ENCODE measurements at regions not wholly inside any gene's neighbourhood (a gene's known extent, or its start where the extent isn't known, plus 50 kb on each side); places are given as distances from the start of the nearest gene placed in this dataset.

- Histone ChIP-seq H2BK5ac (ENCODE audit: low read length) (no peak overlapping the region), H3K27me3 (ENCODE audit: insufficient read depth, low read length, poor library complexity) (no peaks in the 10 kb centered on the region), H3K4me1 (ENCODE audit: control insufficient read depth, low read depth, low read length) (no peaks in the 10 kb centered on the region), H2BK120ac (ENCODE audit: low read depth, low read length) (no peak overlapping the region), H3K79me1 (ENCODE audit: low read length) (no peaks in the 10 kb centered on the region), H3K27ac (ENCODE audit: low read depth, low read length) (no peak overlapping the region), H3K4ac (ENCODE audit: low read depth, low read length) (no peak overlapping the region), H3K4me3 (ENCODE audit: low read length) (no peak overlapping the region), H4K5ac (ENCODE audit: low read length) (no peak overlapping the region), H3K36me3 (ENCODE audit: control insufficient read depth, insufficient read depth, low read length) (no peaks in the 10 kb centered on the region), H3K4me2 (ENCODE audit: low read length) (no peak overlapping the region), H2AK5ac (ENCODE audit: low read length) (no peak overlapping the region), H3K56ac (ENCODE audit: low read length) (no peak overlapping the region), H3K18ac (ENCODE audit: low read length) (no peak overlapping the region), H3K23ac (ENCODE audit: low read length) (no peak overlapping the region), H4K8ac (ENCODE audit: low read depth, low read length) (no peak overlapping the region), H3K79me2 (ENCODE audit: control insufficient read depth, insufficient read depth, low read length) (no peaks in the 10 kb centered on the region), H2BK15ac (replicated peaks; ENCODE audit: low read depth) (no peak overlapping the region), H3K9ac (ENCODE audit: low read length) (no peak overlapping the region)
- peak; percentile 25 for DNase-seq
- no CpG with 5 or more reads among the region's 9 CpGs for WGBS (ENCODE audit: extremely low coverage, insufficient coverage, low lambda C conversion rate)
Measured at GRCh38 chr2:111617299-111618225, 266.4 kb downstream of the ANAPC1 start.

- no CpG with 5 or more reads among the region's 16 CpGs for WGBS (ENCODE audit: extremely low coverage, insufficient coverage, low lambda C conversion rate)
- no peak for DNase-seq
Measured at GRCh38 chr2:111618226-111618977, 265.6 kb downstream of the ANAPC1 start.

GRCh38 chr2:111618978-111619902 lies 264.8 kb downstream of the ANAPC1 start:
- H3K18ac ChIP-seq (ENCODE audit: low read length): no peak overlapping the region
- H3K79me2 ChIP-seq (ENCODE audit: control insufficient read depth, insufficient read depth, low read length): no peaks in the 10 kb centered on the region
- H3K9ac ChIP-seq (ENCODE audit: low read length): no peak overlapping the region
- no peaks in the 10 kb centered on the region for H3K79me1 ChIP-seq (ENCODE audit: low read length)
- H2AK5ac ChIP-seq (ENCODE audit: low read length): no peak overlapping the region
- no peak overlapping the region for H4K5ac ChIP-seq (ENCODE audit: low read length)
- H2BK15ac ChIP-seq (replicated peaks; ENCODE audit: low read depth): no peak overlapping the region
- no peak overlapping the region for H4K8ac ChIP-seq (ENCODE audit: low read depth, low read length)
- no peak overlapping the region for H2BK5ac ChIP-seq (ENCODE audit: low read length)
- WGBS (ENCODE audit: extremely low coverage, insufficient coverage, low lambda C conversion rate): no CpG with 5 or more reads among the region's 11 CpGs
- no peak overlapping the region for H2BK120ac ChIP-seq (ENCODE audit: low read depth, low read length)
- H3K56ac ChIP-seq (ENCODE audit: low read length): no peak overlapping the region
- no peak overlapping the region for H3K23ac ChIP-seq (ENCODE audit: low read length)
- no peak overlapping the region for H3K27ac ChIP-seq (ENCODE audit: low read depth, low read length)
- H3K36me3 ChIP-seq (ENCODE audit: control insufficient read depth, insufficient read depth, low read length): no peaks in the 10 kb centered on the region
- no peak overlapping the region for H3K4ac ChIP-seq (ENCODE audit: low read depth, low read length)
- H3K4me2 ChIP-seq (ENCODE audit: low read length): no peak overlapping the region
- no peaks in the 10 kb centered on the region for H3K27me3 ChIP-seq (ENCODE audit: insufficient read depth, low read length, poor library complexity)
- H3K4me3 ChIP-seq (ENCODE audit: low read length): no peak overlapping the region
- peak; percentile 32 for DNase-seq
- no peaks in the 10 kb centered on the region for H3K4me1 ChIP-seq (ENCODE audit: control insufficient read depth, low read depth, low read length)

More at GRCh38 chr2:111618226-111618977, 265.6 kb downstream of the ANAPC1 start:
- Histone ChIP-seq H3K79me2 (ENCODE audit: control insufficient read depth, insufficient read depth, low read length) (no peaks in the 10 kb centered on the region), H3K18ac (ENCODE audit: low read length) (no peak overlapping the region), H3K9ac (ENCODE audit: low read length) (no peak overlapping the region), H2AK5ac (ENCODE audit: low read length) (no peak overlapping the region), H3K4me1 (ENCODE audit: control insufficient read depth, low read depth, low read length) (no peaks in the 10 kb centered on the region), H3K4me3 (ENCODE audit: low read length) (no peak overlapping the region), H4K8ac (ENCODE audit: low read depth, low read length) (no peak overlapping the region), H3K27ac (ENCODE audit: low read depth, low read length) (no peak overlapping the region), H3K27me3 (ENCODE audit: insufficient read depth, low read length, poor library complexity) (no peaks in the 10 kb centered on the region), H3K4me2 (ENCODE audit: low read length) (no peak overlapping the region), H3K4ac (ENCODE audit: low read depth, low read length) (no peak overlapping the region), H4K5ac (ENCODE audit: low read length) (no peak overlapping the region), H3K23ac (ENCODE audit: low read length) (no peak overlapping the region), H3K79me1 (ENCODE audit: low read length) (no peaks in the 10 kb centered on the region), H3K36me3 (ENCODE audit: control insufficient read depth, insufficient read depth, low read length) (no peaks in the 10 kb centered on the region), H2BK15ac (replicated peaks; ENCODE audit: low read depth) (no peak overlapping the region), H2BK120ac (ENCODE audit: low read depth, low read length) (no peak overlapping the region), H3K56ac (ENCODE audit: low read length) (no peak overlapping the region), H2BK5ac (ENCODE audit: low read length) (no peak overlapping the region)

- H3K79me2 ChIP-seq (ENCODE audit: control insufficient read depth, insufficient read depth, low read length): no peaks in the 10 kb centered on the region
- no peak overlapping the region for H3K27ac ChIP-seq (ENCODE audit: low read depth, low read length)
- H3K23ac ChIP-seq (ENCODE audit: low read length): no peak overlapping the region
- H2BK15ac ChIP-seq (replicated peaks; ENCODE audit: low read depth): no peak overlapping the region
- no peaks in the 10 kb centered on the region for H3K4me1 ChIP-seq (ENCODE audit: control insufficient read depth, low read depth, low read length)
- H3K4me3 ChIP-seq (ENCODE audit: low read length): no peak overlapping the region
- H3K4ac ChIP-seq (ENCODE audit: low read depth, low read length): no peak overlapping the region
- no peak overlapping the region for H2AK5ac ChIP-seq (ENCODE audit: low read length)
- no peak for DNase-seq
- H3K36me3 ChIP-seq (ENCODE audit: control insufficient read depth, insufficient read depth, low read length): no peaks in the 10 kb centered on the region
- no peak overlapping the region for H4K5ac ChIP-seq (ENCODE audit: low read length)
- no peak overlapping the region for H3K9ac ChIP-seq (ENCODE audit: low read length)
- no peaks in the 10 kb centered on the region for H3K27me3 ChIP-seq (ENCODE audit: insufficient read depth, low read length, poor library complexity)
- no peak overlapping the region for H2BK5ac ChIP-seq (ENCODE audit: low read length)
- no peak overlapping the region for H3K56ac ChIP-seq (ENCODE audit: low read length)
- H2BK120ac ChIP-seq (ENCODE audit: low read depth, low read length): no peak overlapping the region
- no peak overlapping the region for H3K18ac ChIP-seq (ENCODE audit: low read length)
- no CpG with 5 or more reads among the region's 5 CpGs for WGBS (ENCODE audit: extremely low coverage, insufficient coverage, low lambda C conversion rate)
- H4K8ac ChIP-seq (ENCODE audit: low read depth, low read length): no peak overlapping the region
- H3K4me2 ChIP-seq (ENCODE audit: low read length): no peak overlapping the region
- no peaks in the 10 kb centered on the region for H3K79me1 ChIP-seq (ENCODE audit: low read length)
Measured at GRCh38 chr2:111620281-111620680, 263.7 kb downstream of the ANAPC1 start.

- Histone ChIP-seq H3K4me1 (ENCODE audit: control insufficient read depth, low read depth, low read length) (no peaks in the 10 kb centered on the region), H4K5ac (ENCODE audit: low read length) (no peak overlapping the region), H3K27ac (ENCODE audit: low read depth, low read length) (no peak overlapping the region), H3K79me2 (ENCODE audit: control insufficient read depth, insufficient read depth, low read length) (no peaks in the 10 kb centered on the region), H3K18ac (ENCODE audit: low read length) (no peak overlapping the region), H3K4ac (ENCODE audit: low read depth, low read length) (no peak overlapping the region), H4K8ac (ENCODE audit: low read depth, low read length) (no peak overlapping the region), H3K27me3 (ENCODE audit: insufficient read depth, low read length, poor library complexity) (no peaks in the 10 kb centered on the region), H3K4me3 (ENCODE audit: low read length) (no peak overlapping the region), H3K36me3 (ENCODE audit: control insufficient read depth, insufficient read depth, low read length) (no peaks in the 10 kb centered on the region), H3K23ac (ENCODE audit: low read length) (no peak overlapping the region), H3K56ac (ENCODE audit: low read length) (no peak overlapping the region), H2BK120ac (ENCODE audit: low read depth, low read length) (no peak overlapping the region), H2BK15ac (replicated peaks; ENCODE audit: low read depth) (no peak overlapping the region), H3K4me2 (ENCODE audit: low read length) (no peak overlapping the region), H3K79me1 (ENCODE audit: low read length) (no peaks in the 10 kb centered on the region), H2AK5ac (ENCODE audit: low read length) (no peak overlapping the region), H3K9ac (ENCODE audit: low read length) (no peak overlapping the region), H2BK5ac (ENCODE audit: low read length) (no peak overlapping the region)
- WGBS (ENCODE audit: extremely low coverage, insufficient coverage, low lambda C conversion rate): no CpG with 5 or more reads among the region's 3 CpGs
- no peak for DNase-seq
Measured at GRCh38 chr2:111622859-111623258, 261.1 kb downstream of the ANAPC1 start.
